Testis (tissue), 2 donors: ENCODE measurements at regions not wholly inside any gene's neighbourhood (a gene's known extent, or its start where the extent isn't known, plus 50 kb on each side); places are given as distances from the start of the nearest gene placed in this dataset.

Source experiments
- CTCF ChIP-seq, 3 experiments: fragments of 450-650 bp in 2 of 3; fragments of 200-600 bp in 1 of 3; sonication (generic) in 1 of 3; IDR thresholded peaks; one replicate each; pipeline ENCODE4 v1.5.1; 2016 to 2019; ENCODE audit warnings: antibody characterized with exemption in 3 of 3, mild to moderate bottlenecking in 2 of 3, moderate library complexity in 1 of 3
- POLR2A ChIP-seq: fragments of 450-650 bp; IDR thresholded peaks from one replicate; pipeline ENCODE4 v1.6.1; 2017; ENCODE audit warnings: antibody characterized with exemption, mild to moderate bottlenecking, moderate library complexity

GRCh38 chr10:130577039-130577438 lies 440.8 kb downstream of the GLRX3 start:
- TF ChIP-seq POLR2A (no peak), CTCF (IDR thresholded peaks at IDR 0.05) (no peak)
